Lung (tissue), 11 donors: ENCODE measurements at regions not wholly inside any gene's neighbourhood (a gene's known extent, or its start where the extent isn't known, plus 50 kb on each side); places are given as distances from the start of the nearest gene placed in this dataset.

Experiments used
- ATAC-seq: fragments of 200-7000 bp; cut with Tn5 transposase; one replicate; pipeline ENCODE4 v1.9.1; 2020; ENCODE audit warnings: moderate number of reproducible peaks; ENCODE audit not compliant: insufficient read depth, low FRiP score
- DNase-seq, 3 donors: peaks; one replicate each; pipeline ENCODE4 v3.0.0-alpha.2; 2013 to 2017
- H3K27ac ChIP-seq, 2 donors: one replicate each; pipeline ENCODE4 v1.5.1; 2013; ENCODE audit warnings: mild to moderate bottlenecking in 2 of 2, moderate library complexity in 2 of 2, control low read depth in 1 of 2, inconsistent platforms in 1 of 2, low read depth in 1 of 2, low read length in 1 of 2
- H3K27me3 ChIP-seq, 3 donors: one replicate each; pipeline ENCODE4 v1.5.1; 2013; ENCODE audit warnings: low read length in 2 of 3; ENCODE audit not compliant: control insufficient read depth in 3 of 3, insufficient read depth in 3 of 3
- H3K36me3 ChIP-seq, 4 donors: one replicate each; pipeline ENCODE4 v1.5.1; 2013; ENCODE audit warnings: low read length in 4 of 4, mild to moderate bottlenecking in 1 of 4, moderate library complexity in 1 of 4; ENCODE audit not compliant: control insufficient read depth in 4 of 4, insufficient read depth in 4 of 4
- H3K4me1 ChIP-seq, 5 donors: one replicate each; pipeline ENCODE4 v1.5.1; 2013; ENCODE audit warnings: low read length in 5 of 5, mild to moderate bottlenecking in 2 of 5, moderate library complexity in 1 of 5; ENCODE audit not compliant: control insufficient read depth in 5 of 5, insufficient read depth in 5 of 5
- H3K4me3 ChIP-seq: one replicate; pipeline ENCODE4 v1.5.1; 2013; ENCODE audit warnings: mild to moderate bottlenecking, control low read depth, moderate library complexity
- H3K9ac ChIP-seq, 2 donors: one replicate each; pipeline ENCODE4 v1.5.1; 2013; ENCODE audit warnings: low read length in 2 of 2, control low read depth in 1 of 2; ENCODE audit not compliant: insufficient read depth in 1 of 2
- H3K9me3 ChIP-seq, 4 donors: one replicate each; pipeline ENCODE4 v1.5.1; 2013; ENCODE audit warnings: low read length in 3 of 4, mild to moderate bottlenecking in 1 of 4, moderate library complexity in 1 of 4; ENCODE audit not compliant: control insufficient read depth in 4 of 4, insufficient read depth in 3 of 4
- WGBS, 2 donors: extraction: QIAGEN DNeasy Blood & Tissue Kit; methylation state at CpG; one replicate each; pipeline ENCODE4 v1.1.7; 2013; 5-methylcytosine and 5-hydroxymethylcytosine counted together
- TF ChIP-seq, protein P1 (sequence below): IDR thresholded peaks from 2 replicates; pipeline ENCODE4 v1.5.1; 2012; ENCODE audit warnings: mild to moderate bottlenecking; ENCODE audit errors: control extremely low read depth, extremely low read depth
- donor health status: control.
- donor health status: control.
- donor health status: Bipolar disorder and iron deficiency.
- donor health status: healthy.
- donor health status: DM: yes; HTN: yes; CAD: no.

DNA sequence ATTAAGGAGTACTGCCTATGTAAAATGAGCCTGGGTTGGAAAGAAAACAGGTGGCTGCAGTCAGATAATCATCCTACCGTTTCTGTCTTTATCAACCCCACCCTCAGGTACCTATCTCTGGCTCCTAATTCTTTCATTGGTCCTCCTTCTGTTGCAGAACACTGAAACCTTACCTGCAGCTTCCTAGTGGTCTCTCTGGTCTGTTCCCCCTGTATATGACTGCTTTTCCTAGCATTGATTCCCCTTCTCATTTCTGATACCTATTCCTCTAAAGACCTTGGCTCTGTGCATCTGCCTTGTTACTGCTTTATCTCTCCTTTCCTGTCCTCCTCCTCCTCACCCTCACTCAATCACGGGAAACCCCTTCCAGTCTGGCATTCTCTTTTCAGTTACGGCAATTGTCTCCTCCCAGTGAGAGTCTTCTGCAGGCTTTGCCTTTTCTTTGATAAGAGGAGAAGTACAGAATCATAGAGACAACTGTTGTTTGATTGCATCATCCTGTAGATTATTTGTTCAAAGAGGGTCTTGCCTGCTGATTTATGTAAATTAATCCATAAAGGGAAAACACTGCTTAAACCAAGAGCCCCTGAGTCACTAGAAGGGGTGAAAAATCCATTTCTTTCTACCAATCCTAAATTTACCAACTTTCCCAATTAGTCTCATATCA is 301.2 kb downstream of the AASDHPPT start:
- Histone ChIP-seq H3K36me3 (no peaks in the 10 kb centered on the region), H3K4me1 (no peaks in the 10 kb centered on the region), H3K27ac (no peak overlapping the region), H3K9ac (no peak overlapping the region), H3K27me3 (no peaks in the 10 kb centered on the region), H3K4me3 (no peak overlapping the region), H3K9me3 (no peaks in the 10 kb centered on the region)
- WGBS, 2 donors, result 61 to 70% methylated on average over 3 of the region's 3 CpGs
- TF ChIP-seq, protein P1, sequence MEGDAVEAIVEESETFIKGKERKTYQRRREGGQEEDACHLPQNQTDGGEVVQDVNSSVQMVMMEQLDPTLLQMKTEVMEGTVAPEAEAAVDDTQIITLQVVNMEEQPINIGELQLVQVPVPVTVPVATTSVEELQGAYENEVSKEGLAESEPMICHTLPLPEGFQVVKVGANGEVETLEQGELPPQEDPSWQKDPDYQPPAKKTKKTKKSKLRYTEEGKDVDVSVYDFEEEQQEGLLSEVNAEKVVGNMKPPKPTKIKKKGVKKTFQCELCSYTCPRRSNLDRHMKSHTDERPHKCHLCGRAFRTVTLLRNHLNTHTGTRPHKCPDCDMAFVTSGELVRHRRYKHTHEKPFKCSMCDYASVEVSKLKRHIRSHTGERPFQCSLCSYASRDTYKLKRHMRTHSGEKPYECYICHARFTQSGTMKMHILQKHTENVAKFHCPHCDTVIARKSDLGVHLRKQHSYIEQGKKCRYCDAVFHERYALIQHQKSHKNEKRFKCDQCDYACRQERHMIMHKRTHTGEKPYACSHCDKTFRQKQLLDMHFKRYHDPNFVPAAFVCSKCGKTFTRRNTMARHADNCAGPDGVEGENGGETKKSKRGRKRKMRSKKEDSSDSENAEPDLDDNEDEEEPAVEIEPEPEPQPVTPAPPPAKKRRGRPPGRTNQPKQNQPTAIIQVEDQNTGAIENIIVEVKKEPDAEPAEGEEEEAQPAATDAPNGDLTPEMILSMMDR, result no peak
- DNase-seq (no peak), ATAC-seq (no peak)

- Histone ChIP-seq H3K4me3 (no peak overlapping the region), H3K4me1 (peaks cover 0 to 2% (median 0%) of the 10 kb centered on the region in 5 donors), H3K36me3 (no peaks in the 10 kb centered on the region), H3K9ac (no peak overlapping the region), H3K27ac (no peak overlapping the region), H3K9me3 (no peaks in the 10 kb centered on the region), H3K27me3 (no peaks in the 10 kb centered on the region)
- DNase-seq (no peak), ATAC-seq (no peak)
- WGBS, 2 donors, result 68 to 79% methylated on average over 2 of the region's 2 CpGs
- TF ChIP-seq, protein P1, result no peak
Measured at GRCh38 chr11:106379265-106379664, 301.8 kb downstream of the AASDHPPT start.

DNA sequence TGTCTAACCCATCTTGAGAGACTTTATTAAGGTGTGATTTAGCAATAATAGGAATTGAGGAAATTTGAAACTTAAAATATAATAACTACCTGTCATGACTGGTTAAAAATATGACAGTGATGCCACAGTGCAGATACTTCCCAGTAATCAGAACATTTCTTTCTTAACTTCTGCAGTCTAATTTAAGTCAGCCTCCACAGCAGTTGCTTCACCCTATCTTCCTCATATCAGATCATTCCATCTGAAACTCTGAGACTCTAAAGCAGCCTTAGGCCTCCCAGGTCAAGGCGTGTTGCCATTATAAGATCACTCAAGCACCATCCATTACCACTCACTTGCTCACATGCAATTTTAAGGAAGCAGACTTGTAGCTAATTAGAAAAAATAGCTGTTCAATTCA is 302.2 kb downstream of the AASDHPPT start:
- no peaks in the 10 kb centered on the region for H3K36me3 ChIP-seq
- ATAC-seq, result no peak
- H3K9ac ChIP-seq, result no peak overlapping the region
- no peaks in the 10 kb centered on the region for H3K27me3 ChIP-seq
- H3K4me3 ChIP-seq, result no peak overlapping the region
- no peak overlapping the region for H3K27ac ChIP-seq
- peaks cover 0 to 2% (median 0%) of the 10 kb centered on the region in 5 donors for H3K4me1 ChIP-seq
- H3K9me3 ChIP-seq, result no peaks in the 10 kb centered on the region
- TF ChIP-seq, protein P1, result no peak
- WGBS, 2 donors, result 66 to 91% methylated on average over 1 of the region's 1 CpG
- no peak for DNase-seq

DNA sequence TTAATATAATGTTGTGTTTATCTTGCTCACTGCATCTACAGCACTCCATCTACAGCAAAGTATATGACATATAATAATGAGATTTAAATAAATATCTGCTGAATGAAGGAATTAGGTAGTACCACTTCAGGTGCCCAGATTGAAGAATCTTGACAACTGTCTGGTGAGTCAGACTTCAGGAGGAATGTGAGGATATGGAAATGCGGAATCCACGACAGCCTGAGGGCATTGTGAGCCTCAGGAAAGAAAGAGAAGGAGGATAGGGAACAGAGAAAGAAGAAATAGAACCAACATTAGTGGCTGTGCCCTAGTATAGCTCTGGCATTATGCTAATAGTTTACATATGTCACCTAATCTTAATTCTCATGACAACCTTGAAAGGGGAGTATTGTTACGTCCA is 304.4 kb downstream of the AASDHPPT start:
- ATAC-seq (no peak), DNase-seq (no peak)
- Histone ChIP-seq H3K4me3 (no peak overlapping the region), H3K36me3 (no peaks in the 10 kb centered on the region), H3K9ac (no peak overlapping the region), H3K27me3 (no peaks in the 10 kb centered on the region), H3K27ac (no peak overlapping the region), H3K9me3 (no peaks in the 10 kb centered on the region), H3K4me1 (peaks cover 0 to 2% (median 0%) of the 10 kb centered on the region in 5 donors)
- 83 to 92% methylated on average over 3 of the region's 3 CpGs for WGBS, 2 donors
- TF ChIP-seq, protein P1, result no peak
